ENCODE measurements at regions not wholly inside any gene's neighbourhood (a gene's known extent, or its start where the extent isn't known, plus 50 kb on each side); places are given as distances from the start of the nearest gene placed in this dataset.

DNA sequence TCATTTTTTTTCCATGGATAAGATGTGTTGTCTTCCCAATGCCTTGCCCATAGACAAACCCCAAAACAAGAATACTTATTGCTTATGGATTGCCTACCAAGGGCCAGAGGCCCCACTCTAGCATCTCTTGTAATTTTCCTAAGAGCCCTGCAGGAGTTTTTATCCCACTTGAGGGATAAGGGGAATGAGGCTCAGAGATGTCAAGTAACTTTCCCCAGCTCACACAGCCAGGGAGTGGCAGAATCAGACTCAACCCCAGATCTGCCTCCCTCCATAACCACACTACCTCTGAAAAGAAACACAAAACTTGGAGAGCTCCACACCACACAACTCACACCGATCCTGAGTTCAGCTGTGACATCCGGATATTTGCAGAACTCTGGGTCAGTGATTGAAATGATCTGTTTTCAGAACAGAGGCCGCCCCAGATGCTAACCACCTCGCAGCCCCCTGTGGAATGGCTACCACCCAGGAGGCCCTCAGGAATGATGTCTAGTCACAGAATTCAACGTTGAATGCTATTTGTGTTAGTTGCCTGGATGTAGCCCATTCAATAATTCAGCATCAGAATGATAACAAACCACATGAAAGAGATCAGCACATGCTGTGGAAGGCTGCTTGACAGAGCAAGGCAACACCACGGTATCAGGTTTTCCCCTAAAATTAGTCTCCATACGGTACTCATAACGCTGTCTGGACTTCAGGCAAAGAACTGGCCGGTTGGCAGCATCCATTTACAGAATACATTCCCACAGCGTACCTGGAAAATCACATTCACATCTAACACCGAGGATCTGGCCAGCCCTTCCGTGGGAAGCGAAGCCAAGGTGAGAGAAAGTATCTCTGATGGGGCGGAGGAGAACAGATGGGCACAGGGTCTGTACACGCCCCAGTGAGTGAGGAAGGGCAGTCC lies 231.9 kb downstream of the TOMM20 start:
- no peaks in the 10 kb centered on the region for H3K9me3 ChIP-seq
- TF ChIP-seq, protein P1, sequence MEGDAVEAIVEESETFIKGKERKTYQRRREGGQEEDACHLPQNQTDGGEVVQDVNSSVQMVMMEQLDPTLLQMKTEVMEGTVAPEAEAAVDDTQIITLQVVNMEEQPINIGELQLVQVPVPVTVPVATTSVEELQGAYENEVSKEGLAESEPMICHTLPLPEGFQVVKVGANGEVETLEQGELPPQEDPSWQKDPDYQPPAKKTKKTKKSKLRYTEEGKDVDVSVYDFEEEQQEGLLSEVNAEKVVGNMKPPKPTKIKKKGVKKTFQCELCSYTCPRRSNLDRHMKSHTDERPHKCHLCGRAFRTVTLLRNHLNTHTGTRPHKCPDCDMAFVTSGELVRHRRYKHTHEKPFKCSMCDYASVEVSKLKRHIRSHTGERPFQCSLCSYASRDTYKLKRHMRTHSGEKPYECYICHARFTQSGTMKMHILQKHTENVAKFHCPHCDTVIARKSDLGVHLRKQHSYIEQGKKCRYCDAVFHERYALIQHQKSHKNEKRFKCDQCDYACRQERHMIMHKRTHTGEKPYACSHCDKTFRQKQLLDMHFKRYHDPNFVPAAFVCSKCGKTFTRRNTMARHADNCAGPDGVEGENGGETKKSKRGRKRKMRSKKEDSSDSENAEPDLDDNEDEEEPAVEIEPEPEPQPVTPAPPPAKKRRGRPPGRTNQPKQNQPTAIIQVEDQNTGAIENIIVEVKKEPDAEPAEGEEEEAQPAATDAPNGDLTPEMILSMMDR (IDR thresholded peaks at IDR 0.05) = no peak
- ATAC-seq (ENCODE audit: insufficient number of reproducible peaks, low FRiP score, low read depth) (no peak), DNase-seq (ENCODE audit: low spot score) (no peak)
- H3K4me1 ChIP-seq (ENCODE audit: control insufficient read depth in 1 of 2, low read depth in 2 of 2) = peaks cover 0 to 14% of the 10 kb centered on the region in 2 donors
- H3K27me3 ChIP-seq (replicated peaks; ENCODE audit: insufficient read depth) = no peaks in the 10 kb centered on the region
- no peaks in the 10 kb centered on the region for H3K36me3 ChIP-seq
- no peak overlapping the region for H3K27ac ChIP-seq
- H3K4me3 ChIP-seq = no peak overlapping the region

DNA sequence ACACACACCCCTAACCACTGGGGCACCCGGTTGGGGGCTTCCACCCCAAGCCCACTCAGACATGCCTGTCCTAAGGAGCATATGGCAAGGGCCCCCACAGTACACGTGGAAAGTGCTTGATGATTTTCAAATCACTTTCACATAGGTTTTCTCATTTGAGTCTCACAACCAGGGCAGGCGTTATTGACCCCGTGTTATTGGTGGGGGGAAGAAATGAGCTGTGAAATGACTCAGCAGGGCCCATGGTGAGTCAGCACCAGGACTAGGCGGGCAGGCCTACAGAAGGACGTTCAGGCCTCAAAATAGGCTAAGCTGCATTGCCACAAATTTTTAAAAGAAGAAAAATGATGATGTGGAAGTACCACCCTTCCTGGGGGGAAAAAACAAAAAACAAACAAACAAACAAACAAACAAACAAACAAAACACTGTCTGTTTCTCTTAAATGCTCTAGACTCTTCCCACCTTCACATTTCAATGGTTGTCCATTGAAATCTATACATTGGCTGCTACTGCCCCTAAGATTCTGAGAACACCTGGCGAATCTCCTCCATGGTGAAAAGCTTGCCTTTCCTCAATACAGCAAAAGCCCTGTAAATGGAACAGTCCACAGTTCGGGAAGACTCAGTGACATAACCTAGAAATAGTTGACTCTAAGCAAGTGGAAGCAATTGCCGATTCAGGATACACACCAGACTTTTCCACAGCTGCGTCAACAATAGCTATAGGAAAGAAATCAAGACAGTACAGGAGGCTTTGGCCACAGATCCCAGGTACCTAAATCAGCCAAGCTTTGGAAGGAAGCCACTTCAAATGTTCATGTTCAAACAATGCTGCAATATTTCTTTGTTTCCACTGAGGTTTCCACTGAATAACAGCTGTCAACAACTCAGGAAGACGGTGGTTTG lies 234.7 kb downstream of the TOMM20 start:
- Histone ChIP-seq H3K27me3 (replicated peaks; ENCODE audit: insufficient read depth) (no peaks in the 10 kb centered on the region), H3K36me3 (no peaks in the 10 kb centered on the region), H3K27ac (no peak overlapping the region), H3K4me3 (no peak overlapping the region), H3K9me3 (no peaks in the 10 kb centered on the region), H3K4me1 (ENCODE audit: control insufficient read depth in 1 of 2, low read depth in 2 of 2) (peaks cover 0 to 4% of the 10 kb centered on the region in 2 donors)
- DNase-seq (ENCODE audit: low spot score) = no peak
- no peak for ATAC-seq (ENCODE audit: insufficient number of reproducible peaks, low FRiP score, low read depth)
- TF ChIP-seq, protein P1 (IDR thresholded peaks at IDR 0.05) = no peak

DNA sequence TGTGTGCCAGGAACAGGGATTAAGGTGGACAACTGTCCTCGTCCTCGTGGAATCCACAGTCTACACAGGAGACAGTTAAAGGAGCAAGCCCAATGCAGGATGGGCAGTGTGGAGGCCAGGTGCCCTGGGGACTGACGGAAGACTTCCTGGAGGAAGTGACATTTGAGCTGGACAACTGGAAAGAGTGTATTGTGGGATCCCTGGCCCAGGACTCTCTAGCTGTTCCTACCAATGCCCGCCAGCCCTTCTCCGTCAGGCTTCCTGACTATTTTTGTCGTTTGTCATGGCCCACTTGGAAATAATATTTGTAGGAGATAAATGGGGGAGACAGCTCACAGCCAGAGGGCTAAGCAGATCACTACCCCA lies 235.3 kb downstream of the TOMM20 start:
- DNase-seq (ENCODE audit: low spot score) = no peak
- TF ChIP-seq, protein P1 (IDR thresholded peaks at IDR 0.05) = no peak
- no peak for ATAC-seq (ENCODE audit: insufficient number of reproducible peaks, low FRiP score, low read depth)
- Histone ChIP-seq H3K27me3 (replicated peaks; ENCODE audit: insufficient read depth) (no peaks in the 10 kb centered on the region), H3K27ac (no peak overlapping the region), H3K4me3 (no peak overlapping the region), H3K9me3 (no peaks in the 10 kb centered on the region), H3K36me3 (no peaks in the 10 kb centered on the region), H3K4me1 (ENCODE audit: control insufficient read depth in 1 of 2, low read depth in 2 of 2) (no peaks in the 10 kb centered on the region)

DNA sequence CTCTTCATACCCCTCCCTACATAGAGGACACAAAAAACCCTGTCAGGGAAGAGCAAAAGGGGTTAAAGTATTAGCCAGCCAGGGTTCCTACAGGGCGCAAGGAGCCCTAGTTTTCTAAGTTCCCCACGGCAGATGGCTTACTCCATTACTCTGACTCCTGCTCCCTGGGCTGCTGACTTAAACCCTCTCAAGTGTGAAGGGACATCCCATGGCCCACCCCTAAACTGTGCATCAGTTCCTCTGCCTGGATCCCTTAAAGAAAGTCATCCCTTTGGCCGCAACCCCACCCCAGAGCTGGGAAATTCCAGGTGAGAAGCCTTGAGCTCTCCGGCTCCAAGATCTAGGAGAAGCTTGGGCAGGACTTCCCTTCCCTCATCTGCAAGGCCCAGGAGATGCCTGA lies 236.0 kb downstream of the TOMM20 start:
- H3K4me1 ChIP-seq (ENCODE audit: control insufficient read depth in 1 of 2, low read depth in 2 of 2) = no peaks in the 10 kb centered on the region
- no peaks in the 10 kb centered on the region for H3K36me3 ChIP-seq
- no peaks in the 10 kb centered on the region for H3K9me3 ChIP-seq
- H3K27ac ChIP-seq = no peak overlapping the region
- H3K4me3 ChIP-seq = no peak overlapping the region
- DNase-seq (ENCODE audit: low spot score) (no peak), ATAC-seq (ENCODE audit: insufficient number of reproducible peaks, low FRiP score, low read depth) (no peak)
- no peaks in the 10 kb centered on the region for H3K27me3 ChIP-seq (replicated peaks; ENCODE audit: insufficient read depth)
- TF ChIP-seq, protein P1 (IDR thresholded peaks at IDR 0.05) = no peak

DNA sequence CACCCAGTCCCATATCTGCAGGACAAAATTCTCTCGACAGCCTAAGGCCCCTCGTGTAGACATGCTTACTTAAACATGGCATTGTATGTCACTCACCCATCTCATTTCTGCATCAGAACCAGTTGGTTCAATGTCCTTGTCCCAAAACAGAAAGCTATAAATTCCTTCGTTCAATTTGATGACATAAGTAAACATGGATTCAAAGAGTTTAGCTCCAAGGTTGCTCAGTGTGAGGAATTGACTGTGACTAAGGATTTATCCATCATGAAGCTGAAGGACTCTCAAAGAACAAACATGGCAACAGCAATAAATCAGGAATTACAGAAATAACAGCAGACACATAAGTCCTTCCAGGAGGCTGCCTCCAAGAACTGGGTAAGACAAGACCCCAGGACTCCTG lies 237.2 kb downstream of the TOMM20 start:
- H3K27ac ChIP-seq = no peak overlapping the region
- H3K36me3 ChIP-seq = no peaks in the 10 kb centered on the region
- no peaks in the 10 kb centered on the region for H3K9me3 ChIP-seq
- H3K4me3 ChIP-seq = no peak overlapping the region
- TF ChIP-seq, protein P1 (IDR thresholded peaks at IDR 0.05) = no peak
- ATAC-seq (ENCODE audit: insufficient number of reproducible peaks, low FRiP score, low read depth) (no peak), DNase-seq (ENCODE audit: low spot score) (no peak)
- peaks cover 6 to 11% of the 10 kb centered on the region in 2 donors for H3K4me1 ChIP-seq (ENCODE audit: control insufficient read depth in 1 of 2, low read depth in 2 of 2)
- H3K27me3 ChIP-seq (replicated peaks; ENCODE audit: insufficient read depth) = no peaks in the 10 kb centered on the region

Measured in thoracic aorta (tissue), 2 donors.